HepG2 (cell line): ENCODE measurements at regions not wholly inside any gene's neighbourhood (a gene's known extent, or its start where the extent isn't known, plus 50 kb on each side); places are given as distances from the start of the nearest gene placed in this dataset.

ENCODE experiments used
- ATAC-seq: fragments of 200-7000 bp; cut with Tn5 transposase; 3 replicates; pipeline ENCODE4 v1.9.1; 2020; ENCODE audit warnings: mild to moderate bottlenecking, moderate library complexity
- BruUV-seq: library from RNA; stranded (reverse); fragments of 400-500 nt; replicated peaks from 2 replicates; lab custom pipeline; 2021; lab: Mats Ljungman, UMichigan
- CTCF ChIA-PET: fragments of 300-600 bp; formaldehyde crosslinking; extraction: SDS; loops from one replicate; lab custom pipeline; 2021; ENCODE audit warnings: low total read pairs, inconsistent platforms, low intra/inter-chr PET ratio; lab: Yijun Ruan, JAX
- POLR2A ChIA-PET: fragments of 350-600 bp; sonication (Branson Sonifier 250); formaldehyde crosslinking; loops from one replicate; lab custom pipeline; 2020; ENCODE audit warnings: antibody characterized with exemption, inconsistent platforms; lab: Yijun Ruan, JAX
- DNase-seq: peaks from one replicate; pipeline ENCODE4 v3.0.0-alpha.2; 2015; ENCODE audit warnings: low spot score
- FAIRE-seq: peaks from 3 replicates; lab custom pipeline; 2011; peaks lifted over from hg19 to GRCh38; lab: Jason Lieb, UNC
- H2AFZ ChIP-seq: one replicate; pipeline ENCODE4 v1.6.1; 2011; ENCODE audit warnings: low read length, inconsistent platforms
- H3K27ac ChIP-seq: fragments of 300-600 bp; 3 replicates; pipeline ENCODE4 v1.8.0; 2011; ENCODE audit warnings: mixed run types, mild to moderate bottlenecking, mixed read lengths, low read length, inconsistent platforms; ENCODE audit not compliant: insufficient read depth; ENCODE audit errors: extremely low read length
- H3K27me3 ChIP-seq, 2 experiments: fragments of 200-600 bp in 1 of 2; 2 replicates in 1 of 2; 3 replicates in 1 of 2; pipeline versions ENCODE4 v1.6.0 to v1.8.0; 2011; ENCODE audit warnings: low read length in 2 of 2, mild to moderate bottlenecking in 2 of 2, moderate library complexity in 2 of 2, inconsistent platforms in 1 of 2; ENCODE audit not compliant: insufficient read depth in 2 of 2, control insufficient read depth in 1 of 2
- H3K36me3 ChIP-seq, 2 experiments: fragments of 200-600 bp in 1 of 2; replicated peaks in 1 of 2; 2 replicates in 1 of 2; 3 replicates in 1 of 2; pipeline versions ENCODE4 v1.5.1 to v1.8.0; 2011; ENCODE audit warnings: low read length in 2 of 2, inconsistent platforms in 1 of 2; ENCODE audit not compliant: insufficient read depth in 2 of 2, control insufficient read depth in 1 of 2
- H3K4me1 ChIP-seq: 2 replicates; pipeline ENCODE4 v1.5.1; 2012; ENCODE audit warnings: low read length, inconsistent platforms; ENCODE audit not compliant: insufficient read depth
- H3K4me2 ChIP-seq: 2 replicates; pipeline ENCODE4 v1.6.0; 2011; ENCODE audit warnings: low read depth, low read length, inconsistent platforms
- H3K4me3 ChIP-seq, 3 experiments: fragments of 200-600 bp in 1 of 3; sonication (generic), shearing (Covaris generic) in 1 of 3; replicated peaks in 1 of 3; 2 replicates each; pipeline ENCODE4 v1.5.1; 2011 to 2016; ENCODE audit warnings: low read length in 3 of 3, inconsistent platforms in 2 of 3, low read depth in 2 of 3, mild to moderate bottlenecking in 2 of 3, control low read depth in 1 of 3, mixed read lengths in 1 of 3; ENCODE audit not compliant: insufficient read depth in 1 of 3
- H3K79me2 ChIP-seq: one replicate; pipeline ENCODE4 v1.6.1; 2011; ENCODE audit warnings: low read length, inconsistent platforms; ENCODE audit not compliant: insufficient read depth
- H3K9ac ChIP-seq: 2 replicates; pipeline ENCODE4 v1.6.0; 2011; ENCODE audit warnings: mild to moderate bottlenecking, low read depth, low read length, inconsistent platforms; ENCODE audit not compliant: insufficient read depth
- H3K9me3 ChIP-seq: 2 replicates; pipeline ENCODE4 v1.5.1; 2012; ENCODE audit warnings: mild to moderate bottlenecking, low read length
- H4K20me1 ChIP-seq: 2 replicates; pipeline ENCODE4 v1.6.0; 2011; ENCODE audit warnings: inconsistent platforms, mild to moderate bottlenecking, low read length, moderate library complexity; ENCODE audit not compliant: insufficient read depth
- ARNT ChIP-seq: fragments of 450-650 bp; IDR thresholded peaks from 2 replicates; pipeline ENCODE4 v1.6.1; 2017
- ETS1 ChIP-seq: sonication (generic); formaldehyde crosslinking; IDR thresholded peaks from 2 replicates; pipeline ENCODE4 v1.4.0; 2020; ENCODE audit warnings: missing genetic modification reagents
- IKZF4 ChIP-seq: sonication (generic); formaldehyde crosslinking; IDR thresholded peaks from 2 replicates; pipeline ENCODE4 v1.5.1; 2020; ENCODE audit warnings: borderline replicate concordance, mild to moderate bottlenecking, low read depth, missing genetic modification reagents; ENCODE audit errors: not compliant biosample characterization
- SOX6 ChIP-seq, 2 experiments: fragments of 450-650 bp in 1 of 2; sonication (generic) in 1 of 2; formaldehyde crosslinking in 1 of 2; IDR thresholded peaks; 2 replicates each; pipeline versions ENCODE4 v1.4.0 to v1.6.1; 2017 to 2020; ENCODE audit warnings: antibody characterized with exemption in 1 of 2, mild to moderate bottlenecking in 1 of 2, missing genetic modification reagents in 1 of 2
- ZKSCAN1 ChIP-seq: fragments of 150-350 bp; IDR thresholded peaks from 2 replicates; pipeline ENCODE4 v1.6.1; 2014; ENCODE audit warnings: low read length
- ZNF670 ChIP-seq: sonication (generic); formaldehyde crosslinking; IDR thresholded peaks from 2 replicates; pipeline ENCODE4 v1.8.0; 2022; ENCODE audit warnings: mild to moderate bottlenecking, missing genetic modification reagents, borderline replicate concordance
- WGBS: methylation state at CpG from one replicate; pipeline ENCODE4 v1.1.6; 2017; ENCODE audit warnings: low lambda C conversion rate; 5-methylcytosine and 5-hydroxymethylcytosine counted together
- in situ Hi-C: cut with HindIII; loops from 2 replicates; pipeline ENCODE4 v1.10.0; 2017; ENCODE audit warnings: low pct_unique_long_range_greater_than_20kb; ENCODE audit not compliant: extremely low pct_ligation_motif_present
- intact Hi-C: fragments of 100-400 bp; cut with micrococcal nuclease; formaldehyde crosslinking; loops from one replicate; pipeline ENCODE4 v1.10.0; 2022; ENCODE audit not compliant: unreplicated experiment

- TF ChIP-seq ETS1 (CRISPR knock-in tag) = no peak
Observed at GRCh38 chr5:77843570-77844372, 67.6 kb upstream of the TBCA start (continued).

- no peaks in the 10 kb centered on the region for H3K9me3 ChIP-seq
- intact Hi-C loops = no loop called here
- H3K79me2 ChIP-seq = no peaks in the 10 kb centered on the region
- H3K36me3 ChIP-seq = no peaks in the 10 kb centered on the region
- no peaks in the 10 kb centered on the region for H3K4me1 ChIP-seq
- TF ChIP-seq ZNF670 (CRISPR knock-in tag) = no peak
- TF ChIP-seq ZKSCAN1 = no peak
- no peak for TF ChIP-seq SOX6 (IDR thresholded peaks at IDR 0.05)
- no peak for TF ChIP-seq SOX6 (CRISPR knock-in tag; IDR thresholded peaks at IDR 0.05)
- no peak for TF ChIP-seq ARNT
- TF ChIP-seq IKZF4 (CRISPR knock-in tag) = no peak
- in situ Hi-C loops = no loop called here
- FAIRE-seq (no peak), ATAC-seq (no peak), DNase-seq (no peak)
- H3K9ac ChIP-seq = no peak overlapping the region
- no peak overlapping the region for H3K27ac ChIP-seq
- peaks cover under 1 to 5% of the 10 kb centered on the region in 2 experiments; a peak in 3 of 5 replicates for H3K27me3 ChIP-seq
- no peaks in the 10 kb centered on the region for H4K20me1 ChIP-seq
- no peak overlapping the region for H3K4me3 ChIP-seq
- ChIA-PET POLR2A (no interaction called here), CTCF (no interaction called here)
- H2AFZ ChIP-seq = no peak overlapping the region
- 50% methylated on average over 2 of the region's 2 CpGs for WGBS
- BruUV-seq = no TSS peak
- H3K4me2 ChIP-seq = no peak overlapping the region
Observed at GRCh38 chr5:77842243-77842642, 66.1 kb upstream of the TBCA start.
